ENCODE measurements at regions not wholly inside any gene's neighbourhood (a gene's known extent, or its start where the extent isn't known, plus 50 kb on each side); places are given as distances from the start of the nearest gene placed in this dataset.

DNA sequence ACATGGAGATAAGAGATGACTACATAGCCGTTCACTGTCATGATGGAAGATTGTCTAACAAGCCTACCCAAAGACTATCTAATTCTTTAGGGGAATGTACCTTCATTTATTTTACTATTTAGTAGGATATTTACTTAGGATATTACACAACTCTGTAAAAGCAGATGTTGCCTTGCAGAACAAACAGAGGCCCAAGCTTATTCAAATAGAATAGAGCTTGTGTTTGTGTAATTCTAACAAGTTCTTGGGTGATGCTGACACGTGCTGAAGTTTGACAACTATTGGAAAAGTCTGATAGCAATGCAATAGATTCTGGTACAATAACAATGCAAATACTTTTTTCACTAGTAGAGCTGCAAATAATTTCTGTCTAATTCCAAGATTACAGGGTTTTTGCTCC is 447.6 kb downstream of the TOX3 start:
- H3K4me1 ChIP-seq: no peaks in the 10 kb centered on the region
- H3K27me3 ChIP-seq: no peaks in the 10 kb centered on the region
- H3K27ac ChIP-seq: no peak overlapping the region
- in situ Hi-C loops (cut with MboI; ENCODE audit: low pct_ligation_motif_present in 1 of 4, low pct_unique_long_range_greater_than_20kb in 1 of 4, low sequenced_read_pairs in 3 of 4): no loop called here
- WGBS, 2 donors (ENCODE audit: low coverage in 1 of 2): 41 to 56% methylated on average over 2 of the region's 2 CpGs
- no peak for DNase-seq
- H3K4me3 ChIP-seq: no peak overlapping the region
- TF ChIP-seq POLR2A (IDR thresholded peaks at IDR 0.05) (no peak), CTCF (IDR thresholded peaks at IDR 0.05) (no peak), POLR2AphosphoS5 (IDR thresholded peaks at IDR 0.05) (no peak), EP300 (IDR thresholded peaks at IDR 0.05; ENCODE audit: low read depth) (no peak)
- H3K9me3 ChIP-seq: no peaks in the 10 kb centered on the region
- intact Hi-C loops (cut with DNase I; ENCODE audit: low total_unique reads): no loop called here
- H3K36me3 ChIP-seq: no peaks in the 10 kb centered on the region

GRCh38 chr16:52095471-52095870 is 451.5 kb downstream of the TOX3 start:
- no peak for DNase-seq
- no peak overlapping the region for H3K27ac ChIP-seq
- whole genome bisulfite sequencing, 2 donors (ENCODE audit: low coverage in 1 of 2): 45 to 58% methylated on average over 3 of the region's 3 CpGs
- in situ Hi-C loops (cut with MboI; ENCODE audit: low pct_ligation_motif_present in 1 of 4, low pct_unique_long_range_greater_than_20kb in 1 of 4, low sequenced_read_pairs in 3 of 4) (no loop called here), intact Hi-C loops (cut with DNase I; ENCODE audit: low total_unique reads) (no loop called here)
- no peaks in the 10 kb centered on the region for H3K9me3 ChIP-seq
- no peak for TF ChIP-seq POLR2AphosphoS5 (IDR thresholded peaks at IDR 0.05)
- no peak for TF ChIP-seq POLR2A (IDR thresholded peaks at IDR 0.05)
- no peak for TF ChIP-seq EP300 (IDR thresholded peaks at IDR 0.05; ENCODE audit: low read depth)
- TF ChIP-seq CTCF (IDR thresholded peaks at IDR 0.05): no peak
- H3K4me1 ChIP-seq: no peaks in the 10 kb centered on the region
- no peak overlapping the region for H3K4me3 ChIP-seq
- H3K36me3 ChIP-seq: no peaks in the 10 kb centered on the region
- no peaks in the 10 kb centered on the region for H3K27me3 ChIP-seq

DNA sequence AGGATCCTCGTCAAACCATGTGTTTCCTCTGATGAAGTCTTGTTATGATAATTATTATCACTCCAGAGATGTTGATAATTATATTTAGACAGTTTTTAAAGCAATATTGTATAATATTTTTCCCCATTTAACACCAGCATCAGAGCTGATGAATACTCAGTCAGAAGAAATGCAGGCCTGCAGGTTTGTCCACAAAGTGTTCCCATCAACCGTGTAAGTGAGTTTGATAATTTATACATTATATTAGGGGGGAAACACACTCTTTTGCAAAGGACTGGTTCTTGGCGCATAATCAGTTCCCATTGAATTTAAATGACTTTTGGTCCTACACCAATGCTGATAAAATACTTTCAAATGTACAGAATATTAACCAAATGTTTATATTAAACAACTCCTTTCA is 454.8 kb downstream of the TOX3 start:
- H3K4me3 ChIP-seq: no peak overlapping the region
- DNase-seq: no peak
- H3K27me3 ChIP-seq: no peaks in the 10 kb centered on the region
- whole genome bisulfite sequencing, 2 donors (ENCODE audit: low coverage in 1 of 2): 75 to 85% methylated on average over 3 of the region's 3 CpGs
- intact Hi-C loops (cut with DNase I; ENCODE audit: low total_unique reads): no loop called here
- no peaks in the 10 kb centered on the region for H3K36me3 ChIP-seq
- H3K27ac ChIP-seq: no peak overlapping the region
- in situ Hi-C loops (cut with MboI; ENCODE audit: low pct_ligation_motif_present in 1 of 4, low pct_unique_long_range_greater_than_20kb in 1 of 4, low sequenced_read_pairs in 3 of 4): no loop called here
- no peaks in the 10 kb centered on the region for H3K9me3 ChIP-seq
- no peaks in the 10 kb centered on the region for H3K4me1 ChIP-seq
- no peak for TF ChIP-seq POLR2AphosphoS5 (IDR thresholded peaks at IDR 0.05)
- TF ChIP-seq CTCF (IDR thresholded peaks at IDR 0.05): no peak
- no peak for TF ChIP-seq EP300 (IDR thresholded peaks at IDR 0.05; ENCODE audit: low read depth)
- no peak for TF ChIP-seq POLR2A (IDR thresholded peaks at IDR 0.05)

- H3K27me3 ChIP-seq: no peaks in the 10 kb centered on the region
- H3K4me3 ChIP-seq: no peak overlapping the region
- in situ Hi-C loops (cut with MboI; ENCODE audit: low pct_ligation_motif_present in 1 of 4, low pct_unique_long_range_greater_than_20kb in 1 of 4, low sequenced_read_pairs in 3 of 4) (no loop called here), intact Hi-C loops (cut with DNase I; ENCODE audit: low total_unique reads) (no loop called here)
- no peaks in the 10 kb centered on the region for H3K36me3 ChIP-seq
- no peak overlapping the region for H3K27ac ChIP-seq
- DNase-seq: no peak
- TF ChIP-seq CTCF (IDR thresholded peaks at IDR 0.05) (no peak), POLR2AphosphoS5 (IDR thresholded peaks at IDR 0.05) (no peak), EP300 (IDR thresholded peaks at IDR 0.05; ENCODE audit: low read depth) (no peak), POLR2A (IDR thresholded peaks at IDR 0.05) (no peak)
- no peaks in the 10 kb centered on the region for H3K4me1 ChIP-seq
- no peaks in the 10 kb centered on the region for H3K9me3 ChIP-seq
Observed at GRCh38 chr16:52090080-52090479, 456.9 kb downstream of the TOX3 start.

All from transverse colon (tissue), 4 donors.